Psoas muscle (tissue), 7 donors: ENCODE measurements at regions not wholly inside any gene's neighbourhood (a gene's known extent, or its start where the extent isn't known, plus 50 kb on each side); places are given as distances from the start of the nearest gene placed in this dataset.
A peak's percentile ranks its signal among the peaks of the same experiment; 100 is the strongest.
"Not testable (repeated sequence)": the region's sequence is repeated elsewhere in the genome, so short reads cannot be mapped to it uniquely, and the experiment has no call there.

Source experiments
- ATAC-seq, 4 donors: fragments of 200-7000 bp; cut with Tn5 transposase; one replicate each; pipeline ENCODE4 v1.9.1; 2020; ENCODE audit warnings: moderate library complexity in 3 of 4, mild to moderate bottlenecking in 2 of 4
- DNase-seq, 2 donors: peaks; one replicate each; pipeline ENCODE4 v3.0.0-alpha.2; 2020
- H3K27ac ChIP-seq: fragments of 200-600 bp; one replicate; pipeline ENCODE4 v1.8.0; 2022
- H3K27me3 ChIP-seq, 3 donors: fragments of 200-600 bp in 1 of 3; one replicate each; pipeline versions ENCODE4 v1.6.1 to v1.8.0; 2013 to 2022; ENCODE audit warnings: low read length in 2 of 3, mild to moderate bottlenecking in 2 of 3, moderate library complexity in 1 of 3; ENCODE audit not compliant: insufficient read depth in 3 of 3
- H3K36me3 ChIP-seq, 2 donors: fragments of 200-600 bp in 1 of 2; one replicate each; pipeline versions ENCODE4 v1.6.1 to v1.8.0; 2013 to 2022; ENCODE audit warnings: low read depth in 1 of 2, mild to moderate bottlenecking in 1 of 2, moderate library complexity in 1 of 2; ENCODE audit not compliant: insufficient read depth in 1 of 2
- H3K4me1 ChIP-seq: fragments of 200-600 bp; one replicate; pipeline ENCODE4 v1.8.0; 2022
- H3K4me3 ChIP-seq: fragments of 200-600 bp; one replicate; pipeline ENCODE4 v1.8.0; 2022; ENCODE audit warnings: mild to moderate bottlenecking
- H3K9me3 ChIP-seq: fragments of 200-600 bp; one replicate; pipeline ENCODE4 v1.8.0; 2022
- CTCF ChIP-seq: fragments of 200-600 bp; IDR thresholded peaks from one replicate; pipeline ENCODE4 v1.8.0; 2022; ENCODE audit warnings: antibody characterized with exemption
- WGBS, 3 donors: extraction: QIAGEN DNeasy Blood & Tissue Kit; methylation state at CpG; one replicate each; pipeline versions ENCODE4 v1.1.6 to v1.1.7; 2013; 5-methylcytosine and 5-hydroxymethylcytosine counted together
- intact Hi-C, 2 donors: fragments of 100-400 bp; cut with DNase I; formaldehyde crosslinking; loops; one replicate each; pipeline versions ENCODE4 v1.11.0 to v1.14.2; 2022
- donor health status: healthy with polysubstance abuse.
- donor health status: DM: no; HTN: no; CAD: no; lungs with moderate emphysema.
- donor health status: Bipolar disorder and iron deficiency.
- donor health status: healthy.
- donor health status: DM: yes; HTN: yes; CAD: no.
- donor health status: DM: no; HTN: no; CAD: no.
- donor health status: DM: yes; HTN: yes; CAD: no.

GRCh38 chr7:66474441-66474840 is 154.2 kb upstream of the KCTD7 start:
- DNase-seq: no peak
- Histone ChIP-seq H3K9me3 (no peaks in the 10 kb centered on the region), H3K4me1 (no peaks in the 10 kb centered on the region), H3K27me3 (no peaks in the 10 kb centered on the region), H3K36me3 (peaks cover 0 to 54% of the 10 kb centered on the region in 2 donors), H3K27ac (no peak overlapping the region), H3K4me3 (no peak overlapping the region)
- WGBS, 3 donors: 95 to 97% (median 95%) methylated on average over 40 to 45 of the region's 45 CpGs
- intact Hi-C loops: no loop called here
- TF ChIP-seq CTCF: no peak
- ATAC-seq: no peak

- H3K4me3 ChIP-seq, intact Hi-C loops, H3K9me3 ChIP-seq, H3K27me3 ChIP-seq, H3K27ac ChIP-seq, ATAC-seq, DNase-seq, H3K4me1 ChIP-seq: not testable (repeated sequence)
- H3K36me3 ChIP-seq: peaks cover 0 to 68% of the 10 kb centered on the region in 2 donors
- 85 to 90% (median 86%) methylated on average over 3 of the region's 3 CpGs for whole genome bisulfite sequencing, 3 donors
These were observed 152.6 kb upstream of the KCTD7 start for GRCh38 chr7:66476056-66476455.

GRCh38 chr7:66477822-66478397 is 150.8 kb upstream of the KCTD7 start:
- H3K4me1 ChIP-seq, H3K27ac ChIP-seq, intact Hi-C loops, DNase-seq, H3K9me3 ChIP-seq, H3K27me3 ChIP-seq, ATAC-seq, H3K4me3 ChIP-seq: not testable (repeated sequence)
- H3K36me3 ChIP-seq: peaks cover 0 to 70% of the 10 kb centered on the region in 2 donors
- 68 to 74% (median 72%) methylated on average over 3 of the region's 3 CpGs for WGBS, 3 donors

- H3K9me3 ChIP-seq, H3K27ac ChIP-seq, ATAC-seq, H3K27me3 ChIP-seq, H3K4me3 ChIP-seq, intact Hi-C loops, DNase-seq, H3K4me1 ChIP-seq: not testable (repeated sequence)
- 93 to 95% (median 95%) methylated on average over 1 of the region's 1 CpG for WGBS, 3 donors
- peaks cover 0 to 61% of the 10 kb centered on the region in 2 donors for H3K36me3 ChIP-seq
These were observed 147.5 kb upstream of the KCTD7 start for GRCh38 chr7:66481229-66481628.

- H3K4me1 ChIP-seq, ATAC-seq, DNase-seq, H3K27ac ChIP-seq, H3K27me3 ChIP-seq, H3K9me3 ChIP-seq, H3K4me3 ChIP-seq, intact Hi-C loops: not testable (repeated sequence)
- H3K36me3 ChIP-seq: peaks cover 0 to 14% of the 10 kb centered on the region in 2 donors
- WGBS, 3 donors: 97 to 98% (median 98%) methylated on average over 8 of the region's 8 CpGs
These were observed 139.6 kb upstream of the KCTD7 start for GRCh38 chr7:66489065-66489464.

- DNase-seq, H3K4me1 ChIP-seq, H3K4me3 ChIP-seq, ATAC-seq, H3K27me3 ChIP-seq, intact Hi-C loops, H3K27ac ChIP-seq, H3K9me3 ChIP-seq: not testable (repeated sequence)
- peaks cover 0 to 14% of the 10 kb centered on the region in 2 donors for H3K36me3 ChIP-seq
- WGBS, 3 donors: 38 to 68% (median 49%) methylated on average over 2 of the region's 2 CpGs
These were observed 138.9 kb upstream of the KCTD7 start for GRCh38 chr7:66489741-66490140.

- H3K27me3 ChIP-seq, ATAC-seq, H3K4me3 ChIP-seq, intact Hi-C loops, H3K27ac ChIP-seq, DNase-seq, H3K4me1 ChIP-seq, H3K9me3 ChIP-seq: not testable (repeated sequence)
- peaks cover 0 to 17% of the 10 kb centered on the region in 2 donors for H3K36me3 ChIP-seq
- 74 to 90% (median 77%) methylated on average over 6 to 10 of the region's 11 CpGs for WGBS, 3 donors
These were observed 137.7 kb upstream of the KCTD7 start for GRCh38 chr7:66490979-66491378.

- H3K27me3 ChIP-seq, H3K4me1 ChIP-seq, intact Hi-C loops, DNase-seq, ATAC-seq, H3K9me3 ChIP-seq: not testable (repeated sequence)
- peak overlapping the region; percentile 65 for H3K4me3 ChIP-seq
- peaks cover 0 to 23% of the 10 kb centered on the region in 2 donors for H3K36me3 ChIP-seq
- WGBS, 3 donors: 78 to 99% (median 90%) methylated on average over 7 of the region's 7 CpGs
- H3K27ac ChIP-seq: peak overlapping the region; percentile 93
These were observed 136.3 kb upstream of the KCTD7 start for GRCh38 chr7:66492405-66492804.
